ENCODE measurements at regions not wholly inside any gene's neighbourhood (a gene's known extent, or its start where the extent isn't known, plus 50 kb on each side); places are given as distances from the start of the nearest gene placed in this dataset.

DNA sequence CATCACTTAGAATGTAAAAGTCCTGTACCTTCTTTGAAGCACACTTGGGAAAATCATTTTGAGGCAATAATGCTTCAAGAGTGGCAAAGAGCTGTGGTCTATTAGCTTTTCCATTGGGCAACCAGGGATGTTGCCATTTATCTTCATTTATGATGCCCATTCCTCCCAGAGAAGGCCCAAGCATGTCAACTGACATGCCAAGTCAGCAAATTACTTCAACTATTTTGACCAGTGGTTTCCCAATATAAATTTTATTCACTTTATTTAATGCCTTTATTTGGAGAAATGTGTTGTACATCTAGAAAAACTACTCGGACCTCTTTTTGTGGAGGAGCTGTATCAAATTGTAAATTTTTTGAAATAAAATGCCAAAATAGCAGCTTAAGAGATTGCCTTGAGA, 164.1 kb upstream of the PCSK2 start:
- no peak for DNase-seq
- no peaks in the 10 kb centered on the region for H3K4me1 Mint-ChIP-seq
- no peaks in the 10 kb centered on the region for H3K27me3 Mint-ChIP-seq
- H3K4me3 Mint-ChIP-seq = no peak overlapping the region
- ChIA-PET CTCF (interaction anchor here (0.5 kb wide), 1 partner anchor 657 kb away, joined by 4 read pairs; no protein-coding TSS in a partner anchor), POLR2A (no interaction called here)
- no peaks in the 10 kb centered on the region for H3K36me3 Mint-ChIP-seq (ENCODE audit: low read depth)
- H3K27ac Mint-ChIP-seq = no peak overlapping the region
- H3K9me3 Mint-ChIP-seq = peaks cover under 1% of the 10 kb centered on the region

DNA sequence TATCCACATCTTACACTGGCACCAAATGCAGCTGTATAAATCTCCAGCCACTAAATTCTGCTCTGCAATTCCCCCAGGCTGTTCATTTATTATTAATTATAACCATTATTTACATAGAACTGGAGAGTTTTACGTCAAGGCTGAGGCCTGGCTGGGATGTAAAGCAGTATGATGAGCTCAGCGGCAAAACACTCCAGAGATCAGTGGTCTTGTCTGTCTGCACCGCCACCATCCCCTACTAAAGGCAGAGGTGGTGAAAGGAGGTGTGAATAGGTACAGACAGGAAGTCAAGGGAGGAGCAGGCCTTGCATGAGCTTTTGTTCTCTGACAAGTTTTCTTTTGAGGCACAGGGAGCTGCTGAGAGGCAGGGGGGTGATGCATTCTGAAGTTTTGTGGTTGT, 159.9 kb upstream of the PCSK2 start:
- ChIA-PET POLR2A (no interaction called here), CTCF (no interaction called here)
- Mint-ChIP-seq H3K27me3 (no peaks in the 10 kb centered on the region), H3K36me3 (ENCODE audit: low read depth) (no peaks in the 10 kb centered on the region), H3K4me1 (no peaks in the 10 kb centered on the region), H3K27ac (no peak overlapping the region), H3K9me3 (no peaks in the 10 kb centered on the region), H3K4me3 (no peak overlapping the region)
- no peak for DNase-seq

DNA sequence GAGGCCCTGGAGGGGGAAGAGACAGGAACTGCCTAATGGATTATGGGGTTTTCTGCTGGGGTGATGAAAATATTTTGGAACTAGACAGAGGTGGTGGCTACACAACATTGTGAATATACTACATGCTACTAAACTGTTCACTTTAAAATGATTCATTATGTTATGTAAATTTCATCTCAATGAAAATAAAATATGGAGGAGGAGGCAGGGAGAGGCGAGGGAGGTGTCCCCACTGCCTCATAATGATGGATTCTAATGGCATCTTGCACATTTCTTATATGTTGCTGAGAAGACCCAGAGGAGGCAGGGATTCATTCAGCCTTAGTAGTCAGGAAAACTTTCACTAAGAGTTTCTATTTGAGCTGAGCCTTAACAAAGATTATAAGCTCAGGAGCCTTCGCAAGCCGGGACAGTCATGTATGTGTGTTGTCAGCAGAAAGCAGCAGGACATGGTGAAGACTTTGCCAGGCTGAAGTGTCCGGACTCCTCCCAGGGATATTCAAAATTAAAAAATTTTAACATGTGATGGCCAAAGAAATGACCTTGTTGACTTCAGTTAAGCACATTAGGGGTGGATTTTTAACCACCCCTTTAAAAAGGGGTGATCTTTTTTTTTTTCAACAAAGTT, 158.6 kb upstream of the PCSK2 start:
- H3K4me1 Mint-ChIP-seq = no peaks in the 10 kb centered on the region
- H3K4me3 Mint-ChIP-seq = no peak overlapping the region
- no peak for DNase-seq
- H3K9me3 Mint-ChIP-seq = peaks cover 3% of the 10 kb centered on the region
- H3K27ac Mint-ChIP-seq = no peak overlapping the region
- ChIA-PET POLR2A (no interaction called here), CTCF (no interaction called here)
- H3K27me3 Mint-ChIP-seq = no peaks in the 10 kb centered on the region
- H3K36me3 Mint-ChIP-seq (ENCODE audit: low read depth) = no peaks in the 10 kb centered on the region

DNA sequence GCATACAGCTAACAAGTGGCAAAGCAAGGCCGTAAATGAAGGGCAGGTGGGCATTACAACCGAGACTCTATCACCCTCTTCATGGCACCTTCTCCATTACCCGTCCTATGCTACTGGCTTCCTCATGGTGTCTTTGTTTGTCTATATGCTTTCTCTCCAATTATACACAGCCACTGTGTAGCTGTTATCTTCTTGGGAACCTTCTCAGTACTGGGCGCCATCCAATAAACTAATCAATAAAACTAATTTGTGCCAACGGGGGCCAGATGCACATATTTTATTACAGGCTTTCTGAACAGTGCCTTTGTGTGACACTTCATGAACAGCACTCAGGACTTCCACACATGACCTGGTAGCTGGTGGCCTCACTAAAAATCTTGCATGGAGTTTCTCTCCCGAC, 149.8 kb upstream of the PCSK2 start:
- Mint-ChIP-seq H3K27me3 (no peaks in the 10 kb centered on the region), H3K27ac (no peak overlapping the region), H3K4me1 (no peaks in the 10 kb centered on the region), H3K36me3 (ENCODE audit: low read depth) (no peaks in the 10 kb centered on the region), H3K9me3 (peaks cover 3% of the 10 kb centered on the region), H3K4me3 (no peak overlapping the region)
- ChIA-PET CTCF (no interaction called here), POLR2A (no interaction called here)
- DNase-seq = no peak

DNA sequence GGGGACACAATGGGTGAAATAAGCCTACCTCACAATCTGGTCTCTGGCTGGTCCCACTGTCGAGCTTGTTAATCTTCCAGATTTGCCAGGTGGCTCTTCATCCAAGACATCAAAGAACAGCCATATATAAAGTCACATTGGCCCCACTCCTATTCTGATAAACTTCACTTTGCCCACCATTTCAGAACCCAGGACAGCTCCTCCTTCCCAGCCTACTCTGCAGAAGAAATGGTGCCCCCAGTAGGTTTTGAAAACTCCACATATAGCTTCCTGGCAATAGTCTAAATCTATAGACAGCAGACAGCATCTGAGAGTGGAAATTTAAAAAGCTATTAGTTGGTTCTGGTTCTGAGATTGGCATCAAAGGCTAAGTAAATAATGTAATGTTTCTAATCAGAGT, 143.1 kb upstream of the PCSK2 start:
- H3K9me3 Mint-ChIP-seq = peaks cover 12% of the 10 kb centered on the region
- H3K27ac Mint-ChIP-seq = no peak overlapping the region
- H3K36me3 Mint-ChIP-seq (ENCODE audit: low read depth) = no peaks in the 10 kb centered on the region
- ChIA-PET POLR2A (no interaction called here), CTCF (no interaction called here)
- H3K4me1 Mint-ChIP-seq = no peaks in the 10 kb centered on the region
- H3K4me3 Mint-ChIP-seq = no peak overlapping the region
- DNase-seq = no peak
- H3K27me3 Mint-ChIP-seq = no peaks in the 10 kb centered on the region

DNA sequence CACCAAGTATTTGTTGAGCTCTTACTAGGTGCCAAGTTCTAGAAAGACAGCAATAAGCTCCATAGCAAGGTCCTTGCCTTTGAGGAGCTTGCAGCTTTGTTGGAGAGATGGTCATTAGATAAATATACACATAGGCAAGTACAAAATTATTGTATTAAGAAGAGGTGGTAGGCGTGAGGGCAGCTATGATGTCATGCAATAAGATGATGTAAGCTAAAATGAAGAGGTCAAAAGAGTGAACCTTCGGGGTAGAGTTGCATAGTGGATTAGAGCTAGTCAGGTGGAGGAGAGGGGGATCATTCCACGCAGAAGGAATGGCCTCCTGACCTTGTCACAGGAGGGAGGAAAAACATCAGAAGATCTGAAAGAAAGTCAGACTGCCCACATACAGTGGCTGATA, 141.9 kb upstream of the PCSK2 start:
- CTCF ChIA-PET = no interaction called here
- DNase-seq = no peak
- no peak overlapping the region for H3K4me3 Mint-ChIP-seq
- no peaks in the 10 kb centered on the region for H3K4me1 Mint-ChIP-seq
- peaks cover 12% of the 10 kb centered on the region for H3K9me3 Mint-ChIP-seq
- no peaks in the 10 kb centered on the region for H3K27me3 Mint-ChIP-seq
- H3K36me3 Mint-ChIP-seq (ENCODE audit: low read depth) = no peaks in the 10 kb centered on the region
- POLR2A ChIA-PET = no interaction called here
- no peak overlapping the region for H3K27ac Mint-ChIP-seq

DNA sequence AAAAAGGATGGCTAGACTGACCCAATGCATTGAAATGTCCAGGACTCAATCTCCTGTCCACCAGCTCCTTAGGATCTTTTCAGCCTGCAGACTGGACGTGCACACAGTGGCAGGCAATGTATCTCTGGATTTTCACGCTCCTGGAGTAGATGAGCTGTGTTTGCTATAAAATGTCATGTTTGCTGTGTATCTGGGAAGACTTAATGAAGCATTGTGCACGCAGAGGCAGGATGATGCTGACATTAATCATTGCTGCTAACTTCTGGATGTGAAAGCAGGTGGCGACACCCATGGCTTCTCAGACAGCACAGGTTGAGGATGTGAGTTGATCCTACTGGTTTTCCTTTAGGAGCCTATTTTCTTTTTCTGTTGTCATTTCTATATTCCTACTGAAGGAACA, 133.1 kb upstream of the PCSK2 start:
- ChIA-PET POLR2A (no interaction called here), CTCF (no interaction called here)
- Mint-ChIP-seq H3K4me3 (no peak overlapping the region), H3K9me3 (no peaks in the 10 kb centered on the region), H3K36me3 (ENCODE audit: low read depth) (no peaks in the 10 kb centered on the region), H3K27ac (no peak overlapping the region), H3K4me1 (no peaks in the 10 kb centered on the region), H3K27me3 (no peaks in the 10 kb centered on the region)
- no peak for DNase-seq

DNA sequence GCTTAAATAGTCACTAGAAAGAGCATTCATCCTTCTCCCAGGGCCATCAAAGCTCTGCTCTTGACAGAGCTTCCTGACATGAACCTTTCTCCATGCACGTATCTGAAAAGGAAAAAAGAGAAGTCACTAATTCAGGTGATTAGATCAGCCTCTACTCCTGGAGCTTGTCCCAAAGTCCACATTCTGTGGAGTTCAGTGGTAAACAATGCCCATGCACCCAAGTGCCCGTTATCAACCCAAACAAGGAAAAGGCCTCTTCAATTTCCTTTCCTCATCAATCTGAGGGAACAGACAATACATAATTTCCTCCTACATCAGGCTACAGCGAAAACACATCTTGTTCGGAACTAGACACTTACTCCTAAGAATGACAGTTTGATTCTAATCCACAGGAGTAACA, 129.2 kb upstream of the PCSK2 start:
- Mint-ChIP-seq H3K4me1 (no peaks in the 10 kb centered on the region), H3K4me3 (no peak overlapping the region), H3K27ac (no peak overlapping the region), H3K9me3 (no peaks in the 10 kb centered on the region), H3K36me3 (ENCODE audit: low read depth) (no peaks in the 10 kb centered on the region), H3K27me3 (no peaks in the 10 kb centered on the region)
- CTCF ChIA-PET = no interaction called here
- POLR2A ChIA-PET = no interaction called here
- DNase-seq = no peak

DNA sequence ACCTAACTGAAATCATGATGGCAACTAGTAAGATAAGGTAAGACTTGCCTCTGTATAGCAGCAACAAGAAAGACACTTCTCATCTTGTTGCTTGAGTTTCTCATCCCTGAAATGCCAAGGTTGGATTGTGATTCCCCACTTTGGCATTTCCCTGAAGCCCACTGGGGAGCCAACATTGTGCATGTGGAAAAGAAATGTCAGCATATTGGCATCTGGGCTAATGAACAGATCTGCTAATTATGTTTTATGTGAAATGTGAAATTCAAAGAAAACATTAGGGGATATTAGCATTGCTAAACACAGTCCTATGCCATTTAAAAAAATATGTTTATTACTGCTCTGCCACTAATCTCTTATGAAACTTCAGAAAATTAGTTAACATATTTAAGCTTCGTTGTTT, 126.3 kb upstream of the PCSK2 start:
- Mint-ChIP-seq H3K4me3 (no peak overlapping the region), H3K9me3 (no peaks in the 10 kb centered on the region), H3K4me1 (no peaks in the 10 kb centered on the region), H3K36me3 (ENCODE audit: low read depth) (no peaks in the 10 kb centered on the region), H3K27me3 (no peaks in the 10 kb centered on the region), H3K27ac (no peak overlapping the region)
- POLR2A ChIA-PET = no interaction called here
- CTCF ChIA-PET = no interaction called here
- DNase-seq = no peak

DNA sequence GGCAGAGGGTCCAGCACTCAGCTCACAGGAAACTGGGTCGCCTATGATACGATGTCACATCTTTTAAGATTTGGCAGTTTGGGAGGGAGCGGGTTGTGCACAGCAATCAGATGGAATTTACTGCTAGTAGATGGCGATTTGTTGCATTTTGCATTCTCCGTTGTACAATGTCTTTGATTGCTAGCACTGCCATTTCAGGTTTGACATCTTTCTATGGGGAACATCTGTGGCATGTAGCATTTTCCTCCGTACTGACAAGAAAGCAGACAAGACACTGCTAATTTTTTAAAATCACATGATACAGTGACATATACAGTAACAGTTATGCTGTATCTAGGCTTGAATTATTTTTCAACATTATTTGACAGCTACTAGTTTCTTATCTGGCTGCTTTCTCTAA, 119.7 kb upstream of the PCSK2 start:
- CTCF ChIA-PET = no interaction called here
- Mint-ChIP-seq H3K36me3 (ENCODE audit: low read depth) (no peaks in the 10 kb centered on the region), H3K4me1 (no peaks in the 10 kb centered on the region), H3K27ac (no peak overlapping the region), H3K27me3 (no peaks in the 10 kb centered on the region), H3K4me3 (no peak overlapping the region), H3K9me3 (no peaks in the 10 kb centered on the region)
- no peak for DNase-seq
- POLR2A ChIA-PET = interaction anchor here (0.7 kb wide), 1 partner anchor 31 kb away, joined by 3 read pairs; no protein-coding TSS in a partner anchor

DNA sequence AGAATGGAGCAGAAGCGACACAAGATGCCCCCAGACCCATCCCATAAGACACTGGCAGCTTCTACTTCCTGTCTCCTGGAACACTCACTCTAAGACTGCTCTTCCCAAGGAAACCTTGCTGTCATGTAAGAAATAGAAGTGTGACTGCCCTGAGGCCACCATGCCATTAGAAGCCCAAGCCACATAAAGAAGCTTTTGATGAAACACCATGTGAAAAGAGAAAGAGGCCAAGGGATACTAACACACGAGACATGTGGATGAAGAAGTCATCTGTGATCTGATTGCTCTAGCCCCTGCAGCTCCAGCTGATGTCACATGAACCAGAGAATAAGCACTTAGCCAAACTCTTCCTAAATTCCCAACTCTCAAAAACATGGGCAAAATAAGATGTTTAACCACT, 117.9 kb upstream of the PCSK2 start:
- no peak overlapping the region for H3K4me3 Mint-ChIP-seq
- H3K4me1 Mint-ChIP-seq = no peaks in the 10 kb centered on the region
- no peak for DNase-seq
- ChIA-PET CTCF (no interaction called here), POLR2A (no interaction called here)
- no peaks in the 10 kb centered on the region for H3K27me3 Mint-ChIP-seq
- no peaks in the 10 kb centered on the region for H3K9me3 Mint-ChIP-seq
- no peak overlapping the region for H3K27ac Mint-ChIP-seq
- no peaks in the 10 kb centered on the region for H3K36me3 Mint-ChIP-seq (ENCODE audit: low read depth)

DNA sequence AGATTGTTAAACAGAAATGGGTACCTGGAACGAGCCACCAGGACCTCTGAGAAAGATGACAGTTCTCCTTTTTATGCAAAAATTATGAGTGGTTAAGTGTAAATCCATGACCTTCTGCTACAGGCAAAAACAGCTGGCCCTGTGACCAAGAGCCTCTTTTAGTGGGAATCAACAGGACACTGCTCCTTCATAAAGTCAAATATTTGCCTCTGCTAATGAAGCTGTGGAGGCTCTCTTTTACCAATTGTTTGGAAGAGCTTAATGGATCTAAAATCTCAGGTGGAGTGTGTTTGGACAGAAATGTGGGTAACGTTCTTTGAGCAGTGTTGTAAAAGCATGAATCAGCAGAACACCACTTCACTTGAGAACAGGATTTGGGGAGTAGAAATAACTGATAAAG, 117.5 kb upstream of the PCSK2 start:
- no peak overlapping the region for H3K4me3 Mint-ChIP-seq
- ChIA-PET CTCF (no interaction called here), POLR2A (no interaction called here)
- H3K9me3 Mint-ChIP-seq = no peaks in the 10 kb centered on the region
- H3K27me3 Mint-ChIP-seq = no peaks in the 10 kb centered on the region
- H3K27ac Mint-ChIP-seq = no peak overlapping the region
- H3K4me1 Mint-ChIP-seq = no peaks in the 10 kb centered on the region
- no peaks in the 10 kb centered on the region for H3K36me3 Mint-ChIP-seq (ENCODE audit: low read depth)
- DNase-seq = no peak

DNA sequence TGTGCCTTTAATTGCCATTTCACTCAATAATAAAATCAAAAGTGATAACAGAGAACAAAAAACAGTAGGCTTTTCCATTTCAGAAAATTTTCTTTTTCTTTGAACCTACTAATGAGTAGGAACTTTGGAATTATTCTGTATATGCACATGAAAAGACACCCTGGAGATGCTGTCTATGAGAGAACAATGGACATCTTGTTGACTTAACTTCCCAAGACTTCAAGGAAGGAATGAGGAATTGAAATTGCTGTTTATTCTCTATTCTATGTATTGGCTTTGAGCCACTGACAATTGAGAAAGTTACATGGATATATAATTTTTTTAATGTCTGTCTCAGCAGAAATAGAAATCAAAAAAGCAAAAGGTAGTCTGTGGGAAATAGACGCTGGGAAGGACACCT, 98.6 kb upstream of the PCSK2 start:
- no peak for DNase-seq
- H3K27ac Mint-ChIP-seq = no peak overlapping the region
- CTCF ChIA-PET = interaction anchor here (0.6 kb wide), 1 partner anchor 630 kb away, joined by 5 read pairs; no protein-coding TSS in a partner anchor
- H3K9me3 Mint-ChIP-seq = peaks cover 3% of the 10 kb centered on the region
- POLR2A ChIA-PET = no interaction called here
- no peaks in the 10 kb centered on the region for H3K36me3 Mint-ChIP-seq (ENCODE audit: low read depth)
- H3K4me3 Mint-ChIP-seq = no peak overlapping the region
- no peaks in the 10 kb centered on the region for H3K4me1 Mint-ChIP-seq
- H3K27me3 Mint-ChIP-seq = no peaks in the 10 kb centered on the region

DNA sequence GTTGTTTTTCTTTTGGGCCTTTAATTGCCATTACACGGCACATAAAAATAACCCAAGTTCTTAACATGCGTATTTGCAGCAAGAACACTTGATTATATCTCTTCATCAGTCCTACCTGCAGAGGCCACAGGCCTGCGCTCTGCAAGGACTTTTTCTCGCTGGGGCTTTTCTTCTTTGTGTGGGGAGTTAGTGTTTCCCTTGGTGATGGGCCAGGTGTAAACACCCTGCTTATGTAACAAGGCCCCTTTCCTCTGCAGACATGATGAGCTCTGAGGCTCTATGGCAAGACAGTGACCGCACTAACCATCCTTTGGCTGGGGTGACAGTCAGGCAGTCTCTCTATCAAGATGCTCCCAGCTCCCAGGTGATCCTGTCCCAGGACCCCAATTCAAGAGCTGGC, 97.8 kb upstream of the PCSK2 start:
- no peak for DNase-seq
- Mint-ChIP-seq H3K4me1 (no peaks in the 10 kb centered on the region), H3K27ac (no peak overlapping the region), H3K27me3 (no peaks in the 10 kb centered on the region), H3K4me3 (no peak overlapping the region), H3K36me3 (ENCODE audit: low read depth) (no peaks in the 10 kb centered on the region), H3K9me3 (peaks cover 3% of the 10 kb centered on the region)
- CTCF ChIA-PET = no interaction called here
- POLR2A ChIA-PET = no interaction called here

Data from activated CD4-positive, alpha-beta T cell treated with anti-CD3 and anti-CD28 coated beads, Interleukin-2, amount 10 ng/mL, durations not matched to agents 7 days and 5 days (primary cell).